Keratinocyte (primary cell): ENCODE measurements at regions not wholly inside any gene's neighbourhood (a gene's known extent, or its start where the extent isn't known, plus 50 kb on each side); places are given as distances from the start of the nearest gene placed in this dataset.

Experiments used
- DNase-seq: peaks from one replicate; pipeline ENCODE4 v3.0.0-alpha.2; 2011; ENCODE audit warnings: low read depth, missing footprints, low spot score
- FAIRE-seq: peaks from 2 replicates; lab custom pipeline; 2011; peaks lifted over from hg19 to GRCh38; lab: Jason Lieb, UNC
- H2AFZ ChIP-seq: 2 replicates; pipeline ENCODE4 v1.6.0; 2012; ENCODE audit warnings: low read length, control low read depth, inconsistent platforms; ENCODE audit not compliant: control insufficient read depth
- H3K27ac ChIP-seq: 2 replicates; pipeline ENCODE4 v1.5.1; 2011; ENCODE audit warnings: low read length; ENCODE audit not compliant: control insufficient read depth, insufficient read depth
- H3K27me3 ChIP-seq: 3 replicates; pipeline ENCODE4 v1.6.0; 2011; ENCODE audit warnings: low read length; ENCODE audit not compliant: control insufficient read depth, insufficient read depth; ENCODE audit errors: extremely low read depth
- H3K36me3 ChIP-seq, 2 experiments: 2 replicates in 1 of 2; 3 replicates in 1 of 2; pipeline ENCODE4 v1.5.1; 2011; ENCODE audit warnings: low read length in 2 of 2, mild to moderate bottlenecking in 1 of 2; ENCODE audit not compliant: control insufficient read depth in 2 of 2, insufficient read depth in 2 of 2; ENCODE audit errors: extremely low read depth in 1 of 2
- H3K4me1 ChIP-seq: 3 replicates; pipeline ENCODE4 v1.5.1; 2011; ENCODE audit warnings: low read length; ENCODE audit not compliant: control insufficient read depth, insufficient read depth; ENCODE audit errors: extremely low read depth
- H3K4me2 ChIP-seq: 3 replicates; pipeline ENCODE4 v1.6.0; 2011; ENCODE audit warnings: low read depth, low read length; ENCODE audit not compliant: control insufficient read depth, insufficient read depth; ENCODE audit errors: extremely low read depth
- H3K4me3 ChIP-seq, 3 experiments: fragments of 200-600 bp in 1 of 3; sonication (generic) in 1 of 3; 2 replicates in 2 of 3; 3 replicates in 1 of 3; pipeline ENCODE4 v1.5.1; 2011 to 2016; ENCODE audit warnings: low read length in 3 of 3, mild to moderate bottlenecking in 3 of 3, control low read depth in 2 of 3, inconsistent platforms in 1 of 3, low read depth in 1 of 3, mixed read lengths in 1 of 3, mixed run types in 1 of 3, moderate library complexity in 1 of 3; ENCODE audit not compliant: control insufficient read depth in 2 of 3, insufficient read depth in 2 of 3; ENCODE audit errors: extremely low read depth in 1 of 3
- H3K79me2 ChIP-seq: 2 replicates; pipeline ENCODE4 v1.6.0; 2012; ENCODE audit warnings: low read length; ENCODE audit not compliant: control insufficient read depth, insufficient read depth
- H3K9ac ChIP-seq: 3 replicates; pipeline ENCODE4 v1.6.0; 2011; ENCODE audit warnings: low read length; ENCODE audit not compliant: control insufficient read depth, insufficient read depth; ENCODE audit errors: extremely low read depth
- H3K9me1 ChIP-seq: 3 replicates; pipeline ENCODE4 v1.6.0; 2011; ENCODE audit warnings: low read length; ENCODE audit not compliant: control insufficient read depth, insufficient read depth; ENCODE audit errors: extremely low read depth
- H3K9me3 ChIP-seq: 2 replicates; pipeline ENCODE4 v1.5.1; 2012; ENCODE audit warnings: low read depth, low read length; ENCODE audit not compliant: control insufficient read depth
- H4K20me1 ChIP-seq: 3 replicates; pipeline ENCODE4 v1.6.0; 2011; ENCODE audit warnings: low read length; ENCODE audit not compliant: control insufficient read depth, insufficient read depth; ENCODE audit errors: extremely low read depth
- CTCF ChIP-seq, 3 experiments: IDR thresholded peaks in 1 of 3; conservative IDR thresholded peaks in 1 of 3; optimal IDR thresholded peaks in 1 of 3; 2 replicates in 2 of 3; 3 replicates in 1 of 3; pipeline versions ENCODE3 to v1.5.1; 2011; ENCODE audit warnings: low read length in 3 of 3, mild to moderate bottlenecking in 3 of 3, moderate library complexity in 2 of 3, control low read depth in 1 of 3, inconsistent platforms in 1 of 3; ENCODE audit not compliant: insufficient read depth in 2 of 3; ENCODE audit errors: extremely low read depth in 1 of 3
- EZH2 ChIP-seq: IDR thresholded peaks from one replicate; pipeline ENCODE4 v1.6.1; 2012; ENCODE audit warnings: inconsistent platforms, mild to moderate bottlenecking, low read length, moderate library complexity
- dilution Hi-C: fragments of 300-500 bp; cut with MboI; formaldehyde crosslinking; loops from one replicate; pipeline ENCODE4 v1.7.0; 2020; ENCODE audit warnings: low sequenced_read_pairs; ENCODE audit not compliant: extremely low pct_ligation_motif_present

GRCh38 chr4:177945268-177945667 is 503.0 kb upstream of the AGA start:
- no peaks in the 10 kb centered on the region for H3K9me3 ChIP-seq
- no peak for DNase-seq

DNA sequence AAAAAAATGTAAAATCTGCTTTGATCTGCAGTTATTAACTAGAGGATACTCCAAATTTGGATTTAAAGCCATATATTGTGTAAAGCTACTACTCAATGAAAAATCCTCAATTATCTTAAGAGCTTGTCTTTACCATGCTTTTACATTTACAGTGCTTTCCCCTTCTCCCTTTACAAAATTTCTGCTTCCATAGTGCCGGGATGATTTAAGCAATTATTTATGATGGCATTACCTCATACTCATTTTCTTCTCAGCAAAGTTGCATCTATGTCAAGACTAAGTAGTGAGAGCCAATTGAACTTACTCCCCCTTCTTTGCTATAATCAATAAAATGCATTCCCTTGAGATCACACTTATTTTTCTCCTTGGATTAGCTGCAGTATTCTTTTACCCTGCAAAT is 505.4 kb upstream of the AGA start:
- no peaks in the 10 kb centered on the region for H4K20me1 ChIP-seq
- H3K4me3 ChIP-seq, result no peak overlapping the region

More at GRCh38 chr4:177945268-177945667, 503.0 kb upstream of the AGA start:
- no peaks in the 10 kb centered on the region for H3K4me1 ChIP-seq
- peak overlapping the region; percentile 20 for H2AFZ ChIP-seq
- H4K20me1 ChIP-seq, result no peaks in the 10 kb centered on the region
- H3K9me1 ChIP-seq, result no peaks in the 10 kb centered on the region
- H3K36me3 ChIP-seq, result no peaks in the 10 kb centered on the region
- dilution Hi-C loops, result no loop called here
- no peaks in the 10 kb centered on the region for H3K27me3 ChIP-seq
- TF ChIP-seq EZH2, result no peak
- no peak for TF ChIP-seq CTCF (optimal IDR thresholded peaks at IDR 0.05 in 1 of 3, IDR thresholded peaks at IDR 0.05 in 1 of 3, conservative IDR thresholded peaks at IDR 0.05 in 1 of 3; ENCODE audit: extremely low read depth in 1 of 3, insufficient read depth in 2 of 3, low read length in 3 of 3)
- H3K27ac ChIP-seq, result no peak overlapping the region
- no peak overlapping the region for H3K4me2 ChIP-seq
- H3K4me3 ChIP-seq, result no peak overlapping the region
- no peak for FAIRE-seq
- no peak overlapping the region for H3K9ac ChIP-seq
- H3K79me2 ChIP-seq, result no peaks in the 10 kb centered on the region

More for the DNA sequence above, 505.4 kb upstream of the AGA start:
- no peak for TF ChIP-seq CTCF (optimal IDR thresholded peaks at IDR 0.05 in 1 of 3, IDR thresholded peaks at IDR 0.05 in 1 of 3, conservative IDR thresholded peaks at IDR 0.05 in 1 of 3; ENCODE audit: extremely low read depth in 1 of 3, insufficient read depth in 2 of 3, low read length in 3 of 3)
- TF ChIP-seq EZH2, result no peak
- no peaks in the 10 kb centered on the region for H3K4me1 ChIP-seq
- H2AFZ ChIP-seq, result no peak overlapping the region
- no peak overlapping the region for H3K27ac ChIP-seq
- no peaks in the 10 kb centered on the region for H3K79me2 ChIP-seq
- dilution Hi-C loops, result no loop called here
- no peak overlapping the region for H3K4me2 ChIP-seq
- H3K9me3 ChIP-seq, result no peaks in the 10 kb centered on the region
- H3K27me3 ChIP-seq, result no peaks in the 10 kb centered on the region
- FAIRE-seq (no peak), DNase-seq (no peak)
- H3K9me1 ChIP-seq, result no peaks in the 10 kb centered on the region
- no peaks in the 10 kb centered on the region for H3K36me3 ChIP-seq
- H3K9ac ChIP-seq, result no peak overlapping the region
